Tibial artery (tissue), 4 donors: ENCODE measurements at regions not wholly inside any gene's neighbourhood (a gene's known extent, or its start where the extent isn't known, plus 50 kb on each side); places are given as distances from the start of the nearest gene placed in this dataset.

ENCODE experiments used
- DNase-seq, 2 donors: peaks; one replicate each; pipeline ENCODE4 v3.0.0-alpha.2; 2019
- H3K27ac ChIP-seq, 2 donors: fragments of 200-600 bp; sonication (generic) in 1 of 2; 1 replicate in 1 of 2; 2 replicates in 1 of 2; pipeline ENCODE4 v1.5.1; 2018 to 2019; ENCODE audit warnings: mild to moderate bottlenecking in 1 of 2
- H3K27me3 ChIP-seq, 2 donors: fragments of 200-600 bp; sonication (generic) in 1 of 2; one replicate each; pipeline versions ENCODE4 v1.5.1 to v1.6.0; 2016 to 2019
- H3K36me3 ChIP-seq, 3 donors: fragments of 200-600 bp; sonication (generic) in 2 of 3; one replicate each; pipeline ENCODE4 v1.5.1; 2016 to 2019; ENCODE audit warnings: mild to moderate bottlenecking in 2 of 3
- H3K4me1 ChIP-seq, 4 donors: fragments of 200-600 bp; sonication (generic) in 2 of 4; 1 replicate in 3 of 4; 2 replicates in 1 of 4; pipeline ENCODE4 v1.5.1; 2016 to 2019
- H3K4me3 ChIP-seq, 2 donors: fragments of 200-600 bp; sonication (generic) in 1 of 2; 1 replicate in 1 of 2; 2 replicates in 1 of 2; pipeline ENCODE4 v1.5.1; 2018 to 2019; ENCODE audit warnings: mild to moderate bottlenecking in 2 of 2
- H3K9me3 ChIP-seq, 3 donors: fragments of 200-600 bp; sonication (generic) in 1 of 3; one replicate each; pipeline ENCODE4 v1.5.1; 2016 to 2019
- CTCF ChIP-seq, 2 experiments: fragments of 200-600 bp in 1 of 2; fragments of 450-650 bp in 1 of 2; IDR thresholded peaks; one replicate each; pipeline ENCODE4 v1.5.1; 2017 to 2019; ENCODE audit warnings: antibody characterized with exemption in 2 of 2, mild to moderate bottlenecking in 1 of 2, moderate library complexity in 1 of 2
- intact Hi-C: fragments of 100-400 bp; cut with DNase I; formaldehyde crosslinking; loops from one replicate; pipeline ENCODE4 v1.15.0; 2023; ENCODE audit warnings: low total_unique reads

GRCh38 chrX:578531-578930, 52.1 kb upstream of the SHOX start:
- Histone ChIP-seq H3K4me3 (no peak overlapping the region), H3K27ac (no peak overlapping the region), H3K4me1 (no peaks in the 10 kb centered on the region), H3K27me3 (no peaks in the 10 kb centered on the region), H3K36me3 (no peaks in the 10 kb centered on the region), H3K9me3 (peaks cover 4 to 22% (median 11%) of the 10 kb centered on the region in 3 donors)
- DNase-seq = no peak
- intact Hi-C loops = no loop called here
- no peak for TF ChIP-seq CTCF (IDR thresholded peaks at IDR 0.05)

GRCh38 chrX:580030-580429, 50.6 kb upstream of the SHOX start:
- H3K4me1 ChIP-seq = no peaks in the 10 kb centered on the region
- TF ChIP-seq CTCF (IDR thresholded peaks at IDR 0.05) = no peak
- no peaks in the 10 kb centered on the region for H3K27me3 ChIP-seq
- H3K9me3 ChIP-seq = peaks cover 4 to 17% (median 11%) of the 10 kb centered on the region in 3 donors
- H3K27ac ChIP-seq = no peak overlapping the region
- intact Hi-C loops = no loop called here
- no peak for DNase-seq
- no peaks in the 10 kb centered on the region for H3K36me3 ChIP-seq
- no peak overlapping the region for H3K4me3 ChIP-seq
